ENCODE measurements at regions not wholly inside any gene's neighbourhood (a gene's known extent, or its start where the extent isn't known, plus 50 kb on each side); places are given as distances from the start of the nearest gene placed in this dataset.

DNA sequence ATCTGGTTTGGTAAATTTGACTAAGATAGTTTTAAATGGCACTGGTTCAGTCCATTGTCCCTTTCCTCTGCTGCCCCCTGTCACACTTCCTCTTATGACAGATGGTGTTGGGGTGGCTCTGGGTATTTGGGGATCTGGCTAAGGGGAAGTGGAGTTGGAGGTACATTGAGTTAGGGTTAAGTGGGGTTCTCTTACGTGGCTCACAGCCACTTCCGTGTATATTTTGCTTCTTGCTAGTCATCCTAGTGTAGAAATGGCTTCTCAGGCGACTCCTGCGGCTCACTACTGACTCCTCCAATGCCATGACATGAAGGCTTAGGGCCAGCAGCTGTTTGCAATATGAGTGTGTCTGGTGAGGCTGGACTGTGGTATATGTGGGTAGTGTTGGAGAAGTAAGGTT is 187.0 kb downstream of the HAUS1 start:
- TF ChIP-seq, protein P1, sequence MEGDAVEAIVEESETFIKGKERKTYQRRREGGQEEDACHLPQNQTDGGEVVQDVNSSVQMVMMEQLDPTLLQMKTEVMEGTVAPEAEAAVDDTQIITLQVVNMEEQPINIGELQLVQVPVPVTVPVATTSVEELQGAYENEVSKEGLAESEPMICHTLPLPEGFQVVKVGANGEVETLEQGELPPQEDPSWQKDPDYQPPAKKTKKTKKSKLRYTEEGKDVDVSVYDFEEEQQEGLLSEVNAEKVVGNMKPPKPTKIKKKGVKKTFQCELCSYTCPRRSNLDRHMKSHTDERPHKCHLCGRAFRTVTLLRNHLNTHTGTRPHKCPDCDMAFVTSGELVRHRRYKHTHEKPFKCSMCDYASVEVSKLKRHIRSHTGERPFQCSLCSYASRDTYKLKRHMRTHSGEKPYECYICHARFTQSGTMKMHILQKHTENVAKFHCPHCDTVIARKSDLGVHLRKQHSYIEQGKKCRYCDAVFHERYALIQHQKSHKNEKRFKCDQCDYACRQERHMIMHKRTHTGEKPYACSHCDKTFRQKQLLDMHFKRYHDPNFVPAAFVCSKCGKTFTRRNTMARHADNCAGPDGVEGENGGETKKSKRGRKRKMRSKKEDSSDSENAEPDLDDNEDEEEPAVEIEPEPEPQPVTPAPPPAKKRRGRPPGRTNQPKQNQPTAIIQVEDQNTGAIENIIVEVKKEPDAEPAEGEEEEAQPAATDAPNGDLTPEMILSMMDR (IDR thresholded peaks at IDR 0.05; ENCODE audit: low read depth, low read length, missing control alignments), result peak; percentile 10
- H3K4me3 ChIP-seq (ENCODE audit: low read depth, low read length), result no peak overlapping the region
- DNase-seq (ENCODE audit: low read depth), result no peak

DNA sequence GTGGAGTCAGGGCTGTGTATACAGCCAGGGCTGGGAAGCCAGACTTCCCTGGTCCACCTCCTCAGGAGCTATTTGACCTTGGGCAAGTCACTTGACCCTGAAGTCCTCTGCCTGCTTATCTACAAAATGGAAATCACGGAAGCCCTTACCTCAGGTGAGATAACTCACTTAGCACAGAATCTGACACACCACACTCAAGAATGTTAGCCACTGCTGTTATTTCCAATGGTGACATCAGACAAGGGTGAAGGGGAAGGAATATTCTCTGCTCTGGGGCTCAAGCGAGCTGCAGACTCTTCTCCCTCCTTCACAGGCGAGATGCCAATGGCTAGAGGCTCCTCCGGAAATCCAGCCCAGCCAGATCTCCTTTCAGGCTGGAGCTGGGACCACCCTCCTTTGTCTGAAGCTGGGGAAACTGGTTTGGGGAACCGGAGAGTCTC is 189.6 kb downstream of the HAUS1 start:
- no peak overlapping the region for H3K4me3 ChIP-seq (ENCODE audit: low read depth, low read length)
- TF ChIP-seq, protein P1 (IDR thresholded peaks at IDR 0.05; ENCODE audit: low read depth, low read length, missing control alignments), result no peak
- no peak for DNase-seq (ENCODE audit: low read depth)

DNA sequence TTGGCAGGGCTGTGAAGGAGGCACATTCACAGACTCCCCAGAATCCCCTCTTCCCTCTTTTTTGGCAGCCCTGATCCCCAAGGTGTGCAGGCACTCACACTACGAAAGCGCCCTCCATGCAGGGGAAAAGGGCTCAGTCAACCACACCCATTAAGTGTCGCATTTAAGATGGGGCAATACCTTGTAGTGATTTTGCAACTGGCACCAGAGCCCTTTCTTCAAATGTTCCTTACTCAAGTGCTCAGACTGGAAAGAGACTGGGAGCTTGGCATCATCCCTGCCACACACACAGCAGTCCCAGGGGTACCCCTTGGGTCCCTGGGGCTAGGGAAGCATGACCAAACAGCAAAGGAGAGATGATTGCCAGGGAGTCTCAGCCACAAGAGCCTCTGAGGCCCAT is 190.1 kb downstream of the HAUS1 start:
- H3K4me3 ChIP-seq (ENCODE audit: low read depth, low read length), result no peak overlapping the region
- TF ChIP-seq, protein P1 (IDR thresholded peaks at IDR 0.05; ENCODE audit: low read depth, low read length, missing control alignments), result no peak
- DNase-seq (ENCODE audit: low read depth), result no peak

DNA sequence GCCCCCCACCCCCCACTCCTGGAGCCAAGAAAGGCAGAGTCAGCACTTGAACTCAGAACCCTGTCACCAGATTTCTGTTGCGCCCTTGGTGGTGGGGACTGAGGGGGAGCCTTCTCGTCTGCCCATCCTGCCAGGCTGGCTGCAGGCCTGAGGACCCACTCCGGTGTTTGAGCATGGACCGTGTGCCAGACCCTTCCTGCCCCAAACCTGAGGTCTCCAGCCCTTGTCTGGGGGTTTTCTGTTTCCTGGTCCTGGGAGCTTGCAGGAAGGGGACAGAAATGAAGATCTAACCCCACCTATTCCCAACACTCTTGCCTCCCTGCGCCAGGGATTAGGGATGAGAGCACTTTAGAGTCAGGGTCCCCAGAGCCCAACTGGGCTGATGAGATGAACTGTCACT is 190.6 kb downstream of the HAUS1 start:
- no peak overlapping the region for H3K4me3 ChIP-seq (ENCODE audit: low read depth, low read length)
- DNase-seq (ENCODE audit: low read depth), result no peak
- TF ChIP-seq, protein P1 (IDR thresholded peaks at IDR 0.05; ENCODE audit: low read depth, low read length, missing control alignments), result no peak

DNA sequence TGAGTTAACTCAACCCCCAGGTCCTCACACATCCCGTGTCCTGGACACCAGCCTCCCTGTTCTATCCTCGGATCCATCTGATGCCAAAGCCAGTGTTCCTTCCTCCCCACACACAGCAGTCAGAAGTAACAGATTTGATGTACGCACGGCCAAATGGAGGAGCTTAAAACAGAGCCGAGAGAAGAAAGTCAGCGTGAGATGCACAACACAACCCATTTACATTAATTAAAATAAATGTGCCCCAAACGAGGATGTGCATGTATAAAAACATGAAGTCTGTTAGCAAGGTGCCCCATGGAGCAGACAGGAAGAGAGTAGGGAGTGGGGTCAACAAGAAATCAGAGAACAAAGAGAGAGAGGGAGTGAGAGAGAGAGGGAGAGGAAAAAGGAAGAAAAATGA is 191.2 kb downstream of the HAUS1 start:
- no peak for DNase-seq (ENCODE audit: low read depth)
- TF ChIP-seq, protein P1 (IDR thresholded peaks at IDR 0.05; ENCODE audit: low read depth, low read length, missing control alignments), result no peak
- no peak overlapping the region for H3K4me3 ChIP-seq (ENCODE audit: low read depth, low read length)

DNA sequence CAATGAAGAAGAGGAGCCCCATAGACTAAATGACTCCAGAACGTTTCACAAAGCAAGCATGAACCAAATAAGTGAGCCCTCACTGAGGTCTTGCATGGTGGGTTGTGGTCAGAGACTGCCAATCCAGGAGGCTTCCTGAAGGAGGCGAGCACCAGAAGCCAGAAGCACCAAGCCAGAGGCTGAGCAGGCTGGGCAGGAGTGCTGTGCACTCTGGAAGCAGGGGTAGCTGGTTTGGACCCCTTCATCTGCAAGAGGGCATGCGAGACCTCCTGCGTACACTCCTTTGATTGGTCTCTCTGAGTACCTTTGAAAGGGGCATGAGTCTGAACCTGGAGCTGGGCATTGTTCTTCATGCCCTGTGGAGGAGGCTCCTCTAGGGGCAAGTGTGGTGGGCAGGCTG is 192.5 kb downstream of the HAUS1 start:
- no peak overlapping the region for H3K4me3 ChIP-seq (ENCODE audit: low read depth, low read length)
- DNase-seq (ENCODE audit: low read depth), result no peak
- TF ChIP-seq, protein P1 (IDR thresholded peaks at IDR 0.05; ENCODE audit: low read depth, low read length, missing control alignments), result no peak

DNA sequence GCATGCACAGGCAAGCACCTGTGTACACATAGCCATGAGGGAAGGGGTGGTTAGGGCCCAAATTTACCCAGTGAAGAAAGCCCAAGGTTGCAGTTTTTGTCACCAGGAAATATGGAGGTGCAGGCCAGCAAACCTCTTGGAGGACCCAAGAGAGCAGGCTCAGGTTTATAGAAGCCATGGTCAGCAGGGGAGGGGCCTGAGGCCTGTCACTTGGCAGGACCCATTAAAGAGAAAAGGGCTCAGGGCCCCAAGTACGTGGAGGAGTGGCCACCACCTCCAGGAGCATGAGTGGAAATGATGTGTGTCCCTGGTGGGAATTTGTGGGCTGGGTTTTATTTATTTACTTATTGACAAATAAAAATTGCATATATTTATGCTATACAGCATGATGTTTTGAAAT is 192.9 kb downstream of the HAUS1 start:
- no peak for DNase-seq (ENCODE audit: low read depth)
- TF ChIP-seq, protein P1 (IDR thresholded peaks at IDR 0.05; ENCODE audit: low read depth, low read length, missing control alignments), result no peak
- no peak overlapping the region for H3K4me3 ChIP-seq (ENCODE audit: low read depth, low read length)

All from GM12864 (cell line).